CD4-positive, alpha-beta memory T cell (primary cell): ENCODE measurements at regions not wholly inside any gene's neighbourhood (a gene's known extent, or its start where the extent isn't known, plus 50 kb on each side); places are given as distances from the start of the nearest gene placed in this dataset.

ENCODE experiments used
- CTCF ChIA-PET: fragments of 350-600 bp; sonication (Branson Sonifier 250); formaldehyde crosslinking; loops from one replicate; lab custom pipeline; 2021; ENCODE audit warnings: inconsistent platforms; ENCODE audit not compliant: partially characterized antibody; lab: Charles Lee
- POLR2A ChIA-PET: fragments of 350-600 bp; sonication (Branson Sonifier 250); formaldehyde crosslinking; loops from one replicate; lab custom pipeline; 2021; ENCODE audit not compliant: partially characterized antibody; lab: Charles Lee
- DNase-seq, 5 donors: peaks; one replicate each; pipeline versions ENCODE4 v3.0.0 to v3.0.0-alpha.2; 2020 to 2022; ENCODE audit warnings: mixed read lengths in 1 of 5
- H3K27ac ChIP-seq: one replicate; pipeline ENCODE4 v1.7.0; 2013; ENCODE audit warnings: low read depth, low read length
- H3K27me3 ChIP-seq: 2 replicates; pipeline ENCODE4 v1.7.0; 2013; ENCODE audit warnings: mild to moderate bottlenecking, low read length, moderate library complexity; ENCODE audit not compliant: insufficient read depth
- H3K36me3 ChIP-seq: 2 replicates; pipeline ENCODE4 v1.7.0; 2013; ENCODE audit warnings: mild to moderate bottlenecking, low read length, moderate library complexity; ENCODE audit not compliant: insufficient read depth
- H3K4me1 ChIP-seq: 2 replicates; pipeline ENCODE4 v1.7.0; 2013; ENCODE audit warnings: mild to moderate bottlenecking, low read length, moderate library complexity; ENCODE audit not compliant: insufficient read depth
- H3K4me3 ChIP-seq, 2 donors: one replicate each; pipeline ENCODE4 v1.7.0; 2013; ENCODE audit warnings: low read length in 2 of 2, mild to moderate bottlenecking in 1 of 2
- H3K9me3 ChIP-seq, 2 donors: one replicate each; pipeline ENCODE4 v1.7.0; 2013; ENCODE audit warnings: low read length in 2 of 2, control low read depth in 1 of 2; ENCODE audit not compliant: control insufficient read depth in 1 of 2
- H3K27ac Mint-ChIP-seq, 7 donors: one replicate each; pipeline ENCODE4 v1.8.0; 2020 to 2021; ENCODE audit warnings: mixed read lengths in 7 of 7, mild to moderate bottlenecking in 6 of 7, inconsistent platforms in 3 of 7, moderate library complexity in 3 of 7
- H3K27me3 Mint-ChIP-seq, 2 donors: one replicate each; pipeline ENCODE4 v1.8.0; 2020 to 2021; ENCODE audit warnings: mixed read lengths in 2 of 2
- H3K36me3 Mint-ChIP-seq, 2 donors: one replicate each; pipeline ENCODE4 v1.8.0; 2020 to 2021; ENCODE audit warnings: mixed read lengths in 2 of 2, inconsistent platforms in 1 of 2, mild to moderate bottlenecking in 1 of 2
- H3K4me1 Mint-ChIP-seq, 4 donors: one replicate each; pipeline ENCODE4 v1.8.0; 2020 to 2021; ENCODE audit warnings: mixed read lengths in 4 of 4, mild to moderate bottlenecking in 1 of 4
- H3K4me3 Mint-ChIP-seq, 8 donors: one replicate each; pipeline ENCODE4 v1.8.0; 2020 to 2021; ENCODE audit warnings: mixed read lengths in 8 of 8, mild to moderate bottlenecking in 7 of 8, moderate library complexity in 6 of 8, inconsistent platforms in 3 of 8
- H3K9me3 Mint-ChIP-seq, 8 donors: one replicate each; pipeline ENCODE4 v1.8.0; 2020 to 2021; ENCODE audit warnings: mixed read lengths in 8 of 8, mild to moderate bottlenecking in 5 of 8, inconsistent platforms in 3 of 8, moderate library complexity in 1 of 8
- intact Hi-C: fragments of 100-400 bp; cut with micrococcal nuclease; formaldehyde crosslinking; loops from one replicate; pipeline ENCODE4 v1.15.1; 2023

DNA sequence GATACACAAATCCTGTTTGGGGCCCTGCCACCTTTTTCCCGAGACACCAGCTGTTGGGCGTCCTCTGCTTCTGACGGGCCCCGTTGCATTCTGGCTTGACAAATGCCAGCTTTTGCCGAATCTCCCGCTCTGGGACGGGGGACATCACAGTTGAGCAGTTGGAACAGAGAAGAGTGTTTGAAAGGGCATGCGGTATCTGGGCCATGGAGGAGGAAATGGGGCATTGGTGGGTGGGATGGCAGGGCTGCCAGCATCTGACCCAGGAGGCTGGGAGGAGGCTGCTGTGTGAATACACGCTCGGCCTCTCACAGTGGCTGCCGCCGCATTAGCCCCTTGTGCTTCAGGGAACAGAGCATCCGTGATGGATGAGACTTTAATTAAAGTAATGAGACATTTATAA is 184.3 kb upstream of the TNRC6C start:
- Mint-ChIP-seq H3K36me3 (no peaks in the 10 kb centered on the region), H3K27ac (peak overlapping the region in 1 of 7 donors; percentile 32), H3K4me1 (peaks cover 11 to 20% (median 14%) of the 10 kb centered on the region in 4 donors), H3K4me3 (no peak overlapping the region), H3K27me3 (peaks cover 0 to 1% of the 10 kb centered on the region in 2 donors), H3K9me3 (no peaks in the 10 kb centered on the region)
- CTCF ChIA-PET = interaction anchor here (1.0 to 7.2 kb wide), 6 partner anchors 181 to 246 kb away, joined by 3 to 111 read pairs (median 10); partner anchors contain the start of gene TNRC6C
- Histone ChIP-seq H3K36me3 (no peaks in the 10 kb centered on the region), H3K27me3 (no peaks in the 10 kb centered on the region), H3K4me3 (no peak overlapping the region), H3K9me3 (no peaks in the 10 kb centered on the region), H3K4me1 (peaks cover 8% of the 10 kb centered on the region), H3K27ac (no peak overlapping the region)
- no peak for DNase-seq
- POLR2A ChIA-PET = interaction anchor here (6.5 kb wide), 1 partner anchor 184 kb away, joined by 42 read pairs; the partner anchor contains the start of gene TNRC6C
- intact Hi-C loops = loop anchor here (10.0 kb wide), 1 partner anchor 71 kb away; no protein-coding TSS in a partner anchor

DNA sequence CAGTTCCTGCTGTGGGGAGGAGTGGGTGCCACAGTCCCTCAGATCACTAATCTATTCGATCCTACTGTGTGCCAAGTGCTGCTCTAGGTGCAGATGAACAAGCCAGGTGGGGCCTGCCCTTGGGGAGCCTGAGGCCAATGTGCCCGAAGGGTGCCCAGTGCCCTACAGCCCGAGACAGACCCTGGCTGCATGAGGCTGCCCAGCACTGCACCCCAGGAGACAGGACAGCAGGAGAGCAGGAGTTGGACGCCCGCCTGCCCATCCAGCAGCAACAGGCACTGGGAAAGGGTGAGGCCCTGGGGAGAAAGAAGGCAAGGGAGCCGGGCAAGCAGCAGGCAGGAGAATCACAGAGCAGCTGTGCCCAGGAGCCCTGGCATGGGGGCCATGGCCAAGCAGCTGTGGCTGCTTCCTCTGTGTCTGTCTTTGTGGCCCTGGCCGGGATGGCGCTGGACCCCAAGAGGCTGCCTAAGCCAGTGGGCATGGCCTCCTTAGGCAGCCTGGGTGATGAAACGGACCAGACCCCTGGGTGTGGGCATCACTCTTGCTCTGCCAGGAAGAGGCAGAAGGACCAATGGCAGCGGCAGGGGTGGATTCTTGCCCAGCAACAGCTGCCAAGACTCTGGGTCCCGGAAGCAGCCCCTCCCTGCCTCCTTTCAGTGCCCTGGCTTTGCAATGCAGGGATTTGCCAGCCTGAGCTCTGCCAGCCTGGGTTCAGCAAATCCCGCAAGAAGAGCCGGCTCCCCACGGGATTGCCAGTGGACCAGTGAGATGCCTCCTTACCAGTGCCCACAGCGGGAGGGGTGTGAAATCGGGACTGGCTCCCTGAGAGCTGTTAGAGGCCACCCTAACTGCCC is 179.6 kb upstream of the TNRC6C start:
- H3K4me1 ChIP-seq = peaks cover 10% of the 10 kb centered on the region
- Mint-ChIP-seq H3K27me3 (no peaks in the 10 kb centered on the region), H3K36me3 (no peaks in the 10 kb centered on the region), H3K4me1 (peaks cover 2 to 9% (median 5%) of the 10 kb centered on the region in 4 donors), H3K4me3 (no peak overlapping the region), H3K9me3 (peaks cover 0 to 1% (median 0%) of the 10 kb centered on the region in 8 donors), H3K27ac (no peak overlapping the region)
- H3K4me3 ChIP-seq = no peak overlapping the region
- ChIA-PET CTCF (interaction anchor here (0.9 kb wide), 1 partner anchor 235 kb away, joined by 3 read pairs; no protein-coding TSS in a partner anchor), POLR2A (interaction anchor here (1.0 kb wide), 1 partner anchor 180 kb away, joined by 3 read pairs; the partner anchor contains the start of gene TNRC6C)
- intact Hi-C loops = loop anchor here (10.0 kb wide), 1 partner anchor 66 kb away; no protein-coding TSS in a partner anchor
- no peaks in the 10 kb centered on the region for H3K27me3 ChIP-seq
- no peak overlapping the region for H3K27ac ChIP-seq
- H3K9me3 ChIP-seq = no peaks in the 10 kb centered on the region
- no peaks in the 10 kb centered on the region for H3K36me3 ChIP-seq
- DNase-seq = no peak

DNA sequence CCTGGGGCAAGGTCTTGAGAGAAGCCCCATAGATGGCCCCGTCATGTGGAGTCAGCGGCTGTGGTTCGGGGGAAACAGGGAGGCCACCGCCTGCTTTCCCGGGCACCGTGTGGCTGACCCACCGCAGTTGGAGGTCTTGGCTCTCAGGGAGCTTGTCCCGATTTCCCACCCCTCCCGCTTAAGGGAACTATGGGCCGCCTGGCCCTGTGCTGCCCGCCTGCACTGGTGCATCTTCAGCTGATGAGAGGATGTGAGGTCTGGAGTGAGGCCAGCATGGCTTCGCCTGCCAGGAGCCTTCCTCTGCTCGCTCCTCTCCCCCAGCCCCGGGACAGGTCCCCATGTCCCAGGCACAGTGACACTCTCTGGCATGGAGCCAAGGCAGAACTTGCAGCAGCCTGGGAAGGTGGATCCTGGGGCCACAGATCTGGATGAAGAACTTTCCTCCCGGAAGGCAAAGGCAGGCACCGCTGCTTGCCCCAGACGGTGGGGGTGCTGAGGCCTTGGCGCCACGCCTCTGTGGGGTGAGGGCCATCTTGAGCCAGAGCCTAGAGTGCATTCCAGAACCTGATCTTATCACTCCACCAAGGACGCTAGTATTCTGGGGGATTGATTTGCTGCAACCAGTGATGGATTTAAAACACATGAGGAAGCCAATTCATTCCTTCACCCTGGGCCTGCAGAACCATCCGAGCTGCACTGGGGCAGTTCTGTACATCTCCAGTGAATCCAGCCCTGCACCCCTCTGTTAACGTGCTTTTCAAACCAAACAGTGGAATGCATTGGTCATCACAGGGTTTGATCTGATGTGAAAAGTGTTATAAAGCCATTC is 178.6 kb upstream of the TNRC6C start:
- ChIA-PET CTCF (interaction anchor here (0.9 kb wide), 1 partner anchor 234 kb away, joined by 3 read pairs; no protein-coding TSS in a partner anchor), POLR2A (interaction anchor here (1.0 kb wide), 1 partner anchor 179 kb away, joined by 3 read pairs; the partner anchor contains the start of gene TNRC6C)
- Histone ChIP-seq H3K4me1 (peaks cover 21% of the 10 kb centered on the region), H3K27me3 (no peaks in the 10 kb centered on the region), H3K36me3 (no peaks in the 10 kb centered on the region), H3K4me3 (no peak overlapping the region), H3K9me3 (no peaks in the 10 kb centered on the region), H3K27ac (no peak overlapping the region)
- no peak overlapping the region for H3K27ac Mint-ChIP-seq
- H3K27me3 Mint-ChIP-seq = no peaks in the 10 kb centered on the region
- H3K4me3 Mint-ChIP-seq = no peak overlapping the region
- DNase-seq = no peak
- peaks cover 12 to 15% (median 14%) of the 10 kb centered on the region in 4 donors for H3K4me1 Mint-ChIP-seq
- intact Hi-C loops = loop anchor here (10.0 kb wide), 1 partner anchor 65 kb away; no protein-coding TSS in a partner anchor
- H3K36me3 Mint-ChIP-seq = no peaks in the 10 kb centered on the region
- H3K9me3 Mint-ChIP-seq = peaks cover 0 to 1% (median 0%) of the 10 kb centered on the region in 8 donors

DNA sequence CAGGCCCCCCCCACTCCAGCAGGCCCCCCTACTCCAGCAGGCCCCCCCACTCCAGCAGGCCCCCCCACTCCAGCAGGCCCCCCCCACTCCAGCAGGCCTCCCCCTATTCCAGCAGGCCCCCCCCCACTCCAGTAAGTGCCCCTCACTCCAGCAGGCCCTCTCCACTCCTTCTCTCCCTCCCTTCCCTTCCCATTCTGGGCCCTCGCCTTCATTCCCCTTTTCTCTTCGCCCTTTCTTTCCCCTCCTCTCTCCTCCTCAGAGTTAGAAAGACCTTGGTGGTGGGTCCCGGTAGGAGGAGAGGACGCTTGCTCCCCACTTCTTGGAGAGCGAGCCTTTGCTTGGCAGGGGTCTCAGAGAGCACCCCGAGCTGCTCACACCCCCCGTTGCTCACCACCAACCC is 177.0 kb upstream of the TNRC6C start:
- CTCF ChIA-PET = no interaction called here
- H3K27ac Mint-ChIP-seq = no peak overlapping the region

DNA sequence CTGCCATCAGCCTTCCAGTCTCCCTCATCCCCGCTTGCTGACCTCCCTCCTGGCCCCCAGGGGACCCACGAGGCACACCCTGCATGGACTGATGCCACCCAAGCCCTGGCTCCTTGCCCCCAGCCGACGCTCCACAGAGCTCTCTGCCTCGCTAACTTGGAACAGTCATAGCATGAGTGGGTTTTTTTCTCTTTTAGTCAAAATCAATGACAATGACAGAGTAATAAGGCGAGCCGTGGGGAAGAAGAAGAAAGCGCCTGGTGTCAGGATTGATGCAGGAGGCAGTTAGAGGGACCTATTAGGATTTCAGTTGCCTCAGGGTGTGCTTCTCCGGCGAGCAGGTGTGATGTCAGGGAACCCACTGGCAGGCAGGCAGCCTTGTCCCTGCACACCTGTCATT is 176.3 kb upstream of the TNRC6C start:
- H3K9me3 Mint-ChIP-seq = peaks cover 0 to 1% (median 0%) of the 10 kb centered on the region in 8 donors
- peak overlapping the region in 4 of 7 donors; percentile 19 to 67 (median 60) for H3K27ac Mint-ChIP-seq
- peaks cover 13 to 23% (median 18%) of the 10 kb centered on the region in 4 donors for H3K4me1 Mint-ChIP-seq
- intact Hi-C loops = no loop called here
- Histone ChIP-seq H3K9me3 (no peaks in the 10 kb centered on the region), H3K4me1 (peaks cover 26% of the 10 kb centered on the region), H3K4me3 (no peak overlapping the region), H3K36me3 (no peaks in the 10 kb centered on the region), H3K27me3 (no peaks in the 10 kb centered on the region), H3K27ac (no peak overlapping the region)
- no peaks in the 10 kb centered on the region for H3K27me3 Mint-ChIP-seq
- ChIA-PET POLR2A (interaction anchor here (4.6 kb wide), 1 partner anchor 175 kb away, joined by 106 read pairs; the partner anchor contains the start of gene TNRC6C), CTCF (no interaction called here)
- H3K4me3 Mint-ChIP-seq = no peak overlapping the region
- no peak for DNase-seq
- H3K36me3 Mint-ChIP-seq = no peaks in the 10 kb centered on the region

More for the DNA sequence above, 177.0 kb upstream of the TNRC6C start:
- H3K4me3 ChIP-seq = no peak overlapping the region
- H3K4me1 Mint-ChIP-seq = peaks cover 13 to 23% (median 18%) of the 10 kb centered on the region in 4 donors
- no peaks in the 10 kb centered on the region for H3K36me3 ChIP-seq
- H3K9me3 ChIP-seq = no peaks in the 10 kb centered on the region
- no peaks in the 10 kb centered on the region for H3K27me3 ChIP-seq
- H3K9me3 Mint-ChIP-seq = peaks cover 0 to 1% (median 0%) of the 10 kb centered on the region in 8 donors
- H3K4me1 ChIP-seq = peaks cover 26% of the 10 kb centered on the region
- H3K27me3 Mint-ChIP-seq = no peaks in the 10 kb centered on the region
- no peak overlapping the region for H3K4me3 Mint-ChIP-seq
- no peak for DNase-seq
- H3K27ac ChIP-seq = no peak overlapping the region
- H3K36me3 Mint-ChIP-seq = no peaks in the 10 kb centered on the region
- POLR2A ChIA-PET = interaction anchor here (4.6 kb wide), 1 partner anchor 176 kb away, joined by 106 read pairs; the partner anchor contains the start of gene TNRC6C
- intact Hi-C loops = no loop called here

DNA sequence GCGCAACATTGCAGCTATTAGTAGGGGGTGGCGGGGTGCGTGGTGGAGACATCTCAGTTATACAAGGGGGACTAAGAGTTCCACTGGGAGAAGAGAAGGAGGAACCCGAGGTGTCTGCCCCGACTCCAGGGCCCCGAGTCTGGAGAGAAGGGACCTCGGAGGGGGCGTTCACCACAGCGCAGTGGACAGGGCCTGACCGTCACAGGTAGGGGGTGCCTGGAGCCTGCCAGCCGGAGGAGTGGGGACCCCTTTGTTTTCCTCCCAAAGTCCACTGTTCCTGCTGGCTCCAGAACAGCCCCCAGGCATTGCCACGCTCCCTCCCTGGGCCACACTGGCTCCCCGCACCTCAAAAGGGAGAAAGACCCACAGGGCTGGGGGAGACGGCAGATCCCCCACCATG is 175.9 kb upstream of the TNRC6C start:
- CTCF ChIA-PET = no interaction called here
- no peaks in the 10 kb centered on the region for H3K36me3 ChIP-seq
- H3K4me3 ChIP-seq = no peak overlapping the region
- no peak overlapping the region for H3K27ac ChIP-seq
- peaks cover 13 to 24% (median 19%) of the 10 kb centered on the region in 4 donors for H3K4me1 Mint-ChIP-seq
- intact Hi-C loops = no loop called here
- peaks cover 26% of the 10 kb centered on the region for H3K4me1 ChIP-seq
- no peaks in the 10 kb centered on the region for H3K27me3 Mint-ChIP-seq
- POLR2A ChIA-PET = interaction anchor here (4.6 kb wide), 1 partner anchor 175 kb away, joined by 106 read pairs; the partner anchor contains the start of gene TNRC6C
- peak overlapping the region in 3 of 7 donors; percentile 19 to 66 (median 55) for H3K27ac Mint-ChIP-seq
- no peak overlapping the region for H3K4me3 Mint-ChIP-seq
- H3K27me3 ChIP-seq = no peaks in the 10 kb centered on the region
- peaks cover 0 to 1% (median 0%) of the 10 kb centered on the region in 8 donors for H3K9me3 Mint-ChIP-seq
- no peak for DNase-seq
- no peaks in the 10 kb centered on the region for H3K9me3 ChIP-seq
- H3K36me3 Mint-ChIP-seq = no peaks in the 10 kb centered on the region
